Fibroblast of lung (primary cell): ENCODE measurements at regions not wholly inside any gene's neighbourhood (a gene's known extent, or its start where the extent isn't known, plus 50 kb on each side); places are given as distances from the start of the nearest gene placed in this dataset.

Experiments used
- EZH2 ChIP-seq: IDR thresholded peaks from 2 replicates; pipeline ENCODE4 v1.5.1; 2012; ENCODE audit warnings: low read length, control low read depth, mild to moderate bottlenecking; ENCODE audit errors: missing control alignments
- TF ChIP-seq, protein P1 (sequence below), 2 donors: IDR thresholded peaks in 1 of 2; conservative IDR thresholded peaks in 1 of 2; 1 replicate in 1 of 2; 2 replicates in 1 of 2; pipeline ENCODE4 v1.5.1; 2011 to 2012; ENCODE audit warnings: low read length in 2 of 2, control low read depth in 1 of 2, inconsistent platforms in 1 of 2, low read depth in 1 of 2, mild to moderate bottlenecking in 1 of 2

DNA sequence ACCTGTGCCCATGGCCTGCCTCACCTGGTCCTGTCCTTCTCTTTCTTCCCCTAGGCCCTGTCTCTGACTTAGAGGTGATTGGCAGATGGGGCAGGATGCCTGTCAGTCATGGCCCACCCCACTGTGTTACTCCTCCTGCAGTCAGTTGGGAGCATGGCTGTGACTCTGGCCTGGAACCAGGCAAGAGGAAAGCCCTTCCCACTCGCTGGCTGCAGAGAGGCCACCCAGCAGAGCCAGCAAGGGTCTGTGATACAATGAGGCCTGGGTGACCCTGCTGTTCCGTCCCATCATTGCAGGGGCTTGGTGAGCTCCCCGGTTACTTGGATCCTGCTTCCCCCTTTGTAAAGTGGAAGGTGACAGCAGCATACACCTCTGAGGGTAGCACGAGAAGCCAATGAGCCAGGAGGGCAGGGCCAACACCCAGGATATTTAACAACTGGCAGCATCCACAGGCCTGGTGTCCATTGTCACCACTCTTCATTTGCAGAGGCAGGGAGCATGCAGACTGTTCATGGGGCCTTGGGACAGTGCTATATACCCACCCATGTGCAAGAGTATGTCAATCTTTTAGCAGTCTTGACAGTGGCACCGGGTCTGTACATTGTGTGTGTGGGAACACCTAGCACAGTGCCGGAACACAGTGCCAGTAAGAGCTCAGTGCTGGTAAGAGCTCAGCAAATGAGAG is 191.0 kb upstream of the C1orf174 start:
- TF ChIP-seq, protein P1, sequence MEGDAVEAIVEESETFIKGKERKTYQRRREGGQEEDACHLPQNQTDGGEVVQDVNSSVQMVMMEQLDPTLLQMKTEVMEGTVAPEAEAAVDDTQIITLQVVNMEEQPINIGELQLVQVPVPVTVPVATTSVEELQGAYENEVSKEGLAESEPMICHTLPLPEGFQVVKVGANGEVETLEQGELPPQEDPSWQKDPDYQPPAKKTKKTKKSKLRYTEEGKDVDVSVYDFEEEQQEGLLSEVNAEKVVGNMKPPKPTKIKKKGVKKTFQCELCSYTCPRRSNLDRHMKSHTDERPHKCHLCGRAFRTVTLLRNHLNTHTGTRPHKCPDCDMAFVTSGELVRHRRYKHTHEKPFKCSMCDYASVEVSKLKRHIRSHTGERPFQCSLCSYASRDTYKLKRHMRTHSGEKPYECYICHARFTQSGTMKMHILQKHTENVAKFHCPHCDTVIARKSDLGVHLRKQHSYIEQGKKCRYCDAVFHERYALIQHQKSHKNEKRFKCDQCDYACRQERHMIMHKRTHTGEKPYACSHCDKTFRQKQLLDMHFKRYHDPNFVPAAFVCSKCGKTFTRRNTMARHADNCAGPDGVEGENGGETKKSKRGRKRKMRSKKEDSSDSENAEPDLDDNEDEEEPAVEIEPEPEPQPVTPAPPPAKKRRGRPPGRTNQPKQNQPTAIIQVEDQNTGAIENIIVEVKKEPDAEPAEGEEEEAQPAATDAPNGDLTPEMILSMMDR (conservative IDR thresholded peaks at IDR 0.05 in 1 of 2, IDR thresholded peaks at IDR 0.05 in 1 of 2; ENCODE audit: low read depth in 1 of 2, low read length in 2 of 2), result no peak
- TF ChIP-seq EZH2, result no peak
